ENCODE measurements at regions not wholly inside any gene's neighbourhood (a gene's known extent, or its start where the extent isn't known, plus 50 kb on each side); places are given as distances from the start of the nearest gene placed in this dataset.

- no peaks in the 10 kb centered on the region for H3K27me3 ChIP-seq (ENCODE audit: insufficient read depth, low read length)
- H2BK5ac ChIP-seq (ENCODE audit: insufficient read length, low read length): no peak overlapping the region
- H2BK12ac ChIP-seq (ENCODE audit: insufficient read length, low read depth, low read length): no peak overlapping the region
- peaks cover 5% of the 10 kb centered on the region; the same call in 1 of the 2 replicates for H3K4me1 ChIP-seq (ENCODE audit: insufficient read depth, low read length)
- H4K5ac ChIP-seq (ENCODE audit: insufficient read length, low read depth, low read length): no peak overlapping the region
- H3K23ac ChIP-seq (ENCODE audit: insufficient read length, low read depth, low read length): no peak overlapping the region
- no peak overlapping the region for H2BK20ac ChIP-seq (ENCODE audit: low read depth, low read length, poor library complexity, severe bottlenecking)
- no peak overlapping the region for H2AK5ac ChIP-seq (ENCODE audit: insufficient read length, low read length)
- no peak overlapping the region for H2BK15ac ChIP-seq (ENCODE audit: low read depth, low read length)
- H4K20me1 ChIP-seq (ENCODE audit: control insufficient read depth, insufficient read depth, insufficient read length): no peaks in the 10 kb centered on the region
- no peak overlapping the region for H3K18ac ChIP-seq (ENCODE audit: insufficient read length, low read depth, low read length)
- no peak overlapping the region for H3K4ac ChIP-seq (ENCODE audit: low read depth, low read length)
- peaks cover 23% of the 10 kb centered on the region in 2 experiments for H3K9me3 Mint-ChIP-seq
- H4K8ac ChIP-seq (replicated peaks; ENCODE audit: insufficient read length, low read depth, low read length): peak overlapping the region; percentile 28
- no peaks in the 10 kb centered on the region for H3K79me1 ChIP-seq (ENCODE audit: insufficient read depth, low read depth, low read length, poor library complexity, severe bottlenecking)
- no peaks in the 10 kb centered on the region for H3K79me2 ChIP-seq (ENCODE audit: insufficient read depth, low read length)
- peaks cover 11 to 23% (median 14%) of the 10 kb centered on the region in 3 experiments for H3K36me3 Mint-ChIP-seq (ENCODE audit: insufficient read depth in 1 of 3, low read depth in 3 of 3)
- no peak overlapping the region for H4K91ac ChIP-seq (ENCODE audit: insufficient read length, low read depth, low read length)
- no peak overlapping the region for H3K14ac ChIP-seq (ENCODE audit: insufficient read depth, low read length)
- H3K9ac ChIP-seq (ENCODE audit: extremely low read depth, insufficient read length, low read length): no peak overlapping the region
- DNase-seq: no peak
- H2AFZ ChIP-seq (ENCODE audit: low read length): no peak overlapping the region
- H3K23me2 ChIP-seq (ENCODE audit: insufficient read length, low read depth, low read length, poor library complexity, severe bottlenecking): no peaks in the 10 kb centered on the region
- H3K56ac ChIP-seq (ENCODE audit: insufficient read length, low read depth, low read length): no peak overlapping the region
- no peak overlapping the region for H3K27ac Mint-ChIP-seq
- H3K27me3 Mint-ChIP-seq (ENCODE audit: low read depth): peaks cover 35% of the 10 kb centered on the region
- no peak overlapping the region for H2BK120ac ChIP-seq (ENCODE audit: low read depth, low read length, poor library complexity, severe bottlenecking)
- H3K27ac ChIP-seq (ENCODE audit: insufficient read length, low read depth, low read length): no peak overlapping the region
- no peak overlapping the region for H3T11ph ChIP-seq (ENCODE audit: low read length)
- H3K4me1 Mint-ChIP-seq: peaks cover 19 to 26% of the 10 kb centered on the region in 2 experiments
- peaks cover 5% of the 10 kb centered on the region for H3K9me3 ChIP-seq (ENCODE audit: control insufficient read depth, low read depth, low read length)
- no peak overlapping the region for H3K4me2 ChIP-seq (ENCODE audit: insufficient read depth, insufficient read length, low read length)
- no CpG with 5 or more reads among the region's 3 CpGs for WGBS (ENCODE audit: extremely low coverage, insufficient read length, low lambda C conversion rate)
- TF ChIP-seq CTCF (conservative IDR thresholded peaks at IDR 0.05): no peak
- H3K4me3 Mint-ChIP-seq: no peak overlapping the region
Measured at GRCh38 chr9:38171926-38172325, 102.9 kb upstream of the SHB start.

Measured in H9 (cell line).